Effector CD4-positive, alpha-beta T cell (primary cell): ENCODE measurements at regions not wholly inside any gene's neighbourhood (a gene's known extent, or its start where the extent isn't known, plus 50 kb on each side); places are given as distances from the start of the nearest gene placed in this dataset.

Experiments used
- DNase-seq: peaks from one replicate; pipeline ENCODE4 v3.0.0-alpha.2; 2020

DNA sequence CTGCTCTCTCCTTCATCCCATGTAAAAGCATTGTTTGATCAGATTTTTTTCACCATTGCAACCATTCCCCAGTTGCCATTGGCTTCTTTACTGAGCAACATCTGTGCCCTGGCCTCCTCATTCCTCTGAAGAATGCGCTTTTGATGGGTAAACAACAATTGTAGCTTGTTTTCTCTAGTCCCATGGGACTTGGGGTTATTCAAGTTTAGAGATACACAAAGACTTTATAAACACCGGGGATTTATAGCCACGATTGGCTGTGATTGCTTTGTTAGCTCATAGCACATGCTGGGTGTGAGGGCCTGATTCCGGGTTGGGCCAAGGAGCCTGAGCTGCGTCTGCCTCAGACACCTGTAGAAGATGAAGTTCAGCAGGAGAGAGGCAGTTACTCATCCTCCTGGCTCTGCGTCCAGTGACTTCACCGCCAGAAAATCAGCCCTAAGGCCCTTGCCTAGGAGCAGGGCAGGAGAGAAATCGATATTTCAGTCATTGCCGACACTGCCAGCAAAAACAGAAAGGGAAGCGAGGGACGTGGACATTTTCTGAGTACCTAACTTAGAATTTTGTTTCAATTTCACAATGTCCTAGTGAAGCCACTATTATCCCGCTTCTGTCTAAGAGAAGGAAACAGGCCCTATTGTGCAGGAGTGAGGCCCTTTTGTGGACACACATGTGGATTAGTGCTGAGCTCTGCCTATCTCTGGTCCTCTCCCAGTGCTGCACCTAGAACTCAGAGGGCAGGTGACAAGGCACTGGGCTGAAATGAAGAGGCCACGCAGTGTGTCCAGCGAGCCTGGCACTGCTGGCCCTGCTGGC, 159.8 kb upstream of the USP24 start:
- no peak for DNase-seq

DNA sequence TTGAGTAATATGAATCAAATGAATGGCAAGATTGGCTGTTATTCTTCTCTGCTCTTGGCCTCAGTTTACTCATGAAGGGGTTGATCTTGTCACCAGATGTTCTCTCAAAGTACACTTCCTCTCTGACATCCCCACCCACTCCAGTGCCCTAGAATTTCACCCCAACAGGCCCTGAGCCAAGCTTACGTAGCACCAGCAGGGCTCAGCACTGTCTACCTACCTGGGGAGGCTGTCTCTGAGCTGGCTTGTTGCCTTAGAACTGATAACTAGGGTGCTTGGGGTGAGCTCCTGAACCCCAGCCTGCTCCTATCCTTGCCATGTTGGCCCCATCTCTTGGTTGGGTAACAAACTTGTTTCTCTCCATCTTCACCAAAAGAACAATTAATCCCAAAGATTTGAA, 159.1 kb upstream of the USP24 start:
- no peak for DNase-seq

DNA sequence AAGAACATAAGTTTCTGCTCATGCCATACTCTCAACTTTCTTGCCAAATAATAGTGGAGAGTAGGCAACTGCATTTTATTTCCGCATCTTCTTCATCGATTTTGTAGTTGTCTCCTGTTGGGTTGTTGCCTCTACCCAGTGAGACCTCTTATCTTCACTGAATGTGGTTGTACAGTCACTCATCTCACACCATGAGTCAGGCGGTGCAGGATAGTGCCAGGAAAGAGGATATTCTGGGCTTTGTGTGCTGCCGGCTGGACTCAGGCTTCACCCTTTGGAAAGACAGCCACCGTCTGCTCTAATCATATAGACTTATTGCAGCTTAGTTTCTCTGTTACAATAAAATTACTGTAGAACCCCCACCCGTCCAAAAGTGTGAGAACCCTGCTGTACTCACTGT, 154.3 kb upstream of the USP24 start:
- DNase-seq = no peak

DNA sequence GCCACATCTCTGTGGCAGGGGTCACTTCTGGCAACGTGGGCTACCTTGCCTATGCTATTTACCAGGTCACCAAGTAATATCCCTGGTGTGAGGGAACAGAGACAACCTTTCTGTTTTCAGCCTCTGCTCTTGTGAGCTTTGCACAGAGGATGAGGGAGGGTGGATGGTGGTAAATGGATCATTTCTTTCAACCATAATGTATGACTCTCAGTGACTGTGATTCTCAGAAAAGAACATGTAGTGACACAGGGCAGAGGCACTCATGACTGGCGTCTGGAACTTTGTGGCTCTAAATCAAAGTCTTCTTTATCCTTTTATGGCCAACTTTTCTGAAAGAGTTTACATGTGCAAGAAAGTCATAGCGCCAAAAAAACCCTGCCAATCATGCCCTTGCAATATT, 153.5 kb upstream of the USP24 start:
- DNase-seq = no peak

DNA sequence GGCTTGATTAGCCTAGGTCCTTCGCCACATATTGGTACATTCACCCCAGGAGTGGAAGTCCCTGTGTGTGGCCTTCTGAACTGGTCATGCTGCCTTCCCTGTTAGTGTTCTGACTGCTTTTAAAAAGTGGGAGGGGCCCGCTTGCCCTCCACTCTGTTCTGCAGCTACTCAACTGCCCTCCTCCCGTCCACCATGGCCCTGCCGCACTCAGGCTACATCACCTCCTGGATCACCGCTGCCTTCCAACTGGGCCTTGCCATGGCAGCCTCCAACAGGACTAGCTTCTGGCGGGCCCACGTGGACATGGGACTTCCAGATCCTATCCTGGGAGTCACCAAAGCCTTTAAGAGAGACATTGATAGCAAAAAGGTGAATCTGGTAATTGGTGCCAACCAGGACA, 152.1 kb upstream of the USP24 start:
- DNase-seq = no peak

DNA sequence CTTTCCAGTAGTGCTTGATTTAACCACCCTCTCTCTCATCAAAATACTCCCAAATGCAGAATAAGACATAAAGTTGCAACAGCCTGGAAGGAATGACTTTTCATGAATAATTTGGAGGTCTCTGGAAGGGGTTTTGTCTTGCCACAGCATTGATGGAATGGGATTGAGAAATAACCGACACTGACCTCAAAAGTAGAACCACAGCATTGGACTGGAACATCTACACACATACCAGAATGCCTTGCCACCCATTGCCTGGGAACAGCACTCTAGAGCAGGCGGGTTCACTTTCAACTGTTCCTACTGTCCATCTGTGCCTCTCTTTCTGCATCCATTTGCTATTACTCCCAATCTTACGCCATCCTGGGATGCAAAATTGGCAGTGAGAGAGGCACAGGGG, 149.1 kb upstream of the USP24 start:
- no peak for DNase-seq

DNA sequence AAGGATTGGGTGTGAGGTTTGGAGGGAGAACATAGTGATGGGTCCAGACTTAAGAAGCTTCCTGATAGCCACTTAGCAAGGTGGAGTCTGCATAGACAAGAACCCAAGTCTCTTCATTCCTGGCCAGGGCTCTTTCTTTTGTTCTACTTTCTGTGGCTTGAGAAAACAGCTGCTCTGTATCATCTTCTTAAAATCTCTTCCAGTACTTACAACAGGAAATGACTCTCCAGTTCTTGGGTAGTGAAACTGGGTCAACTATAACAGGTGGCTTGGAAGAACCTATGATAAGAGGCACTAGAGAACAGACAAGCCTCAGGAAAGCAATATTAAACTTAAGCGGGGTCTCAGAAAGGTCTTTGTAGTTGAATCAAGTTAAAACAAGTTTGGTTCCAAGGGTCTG, 148.1 kb upstream of the USP24 start:
- no peak for DNase-seq

DNA sequence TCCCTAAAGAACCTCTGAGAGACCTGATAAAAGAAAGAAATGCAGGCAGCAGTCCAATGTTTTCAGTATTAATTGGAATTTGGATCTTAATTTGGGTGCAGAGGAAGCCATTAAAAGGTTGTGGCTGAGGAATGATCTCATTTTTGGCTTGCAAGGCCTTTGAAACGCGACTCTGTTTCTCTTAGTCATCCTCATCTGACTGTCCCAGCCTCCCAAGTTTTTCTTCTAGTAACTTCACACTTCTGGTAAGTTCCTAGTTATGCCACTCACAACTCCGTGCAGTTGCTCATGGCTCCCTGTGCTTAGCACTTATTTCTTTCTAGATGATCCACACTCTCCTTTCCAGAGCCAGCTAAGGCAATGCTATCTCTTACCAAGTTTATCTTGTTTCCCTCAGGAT, 147.4 kb upstream of the USP24 start:
- DNase-seq = no peak

DNA sequence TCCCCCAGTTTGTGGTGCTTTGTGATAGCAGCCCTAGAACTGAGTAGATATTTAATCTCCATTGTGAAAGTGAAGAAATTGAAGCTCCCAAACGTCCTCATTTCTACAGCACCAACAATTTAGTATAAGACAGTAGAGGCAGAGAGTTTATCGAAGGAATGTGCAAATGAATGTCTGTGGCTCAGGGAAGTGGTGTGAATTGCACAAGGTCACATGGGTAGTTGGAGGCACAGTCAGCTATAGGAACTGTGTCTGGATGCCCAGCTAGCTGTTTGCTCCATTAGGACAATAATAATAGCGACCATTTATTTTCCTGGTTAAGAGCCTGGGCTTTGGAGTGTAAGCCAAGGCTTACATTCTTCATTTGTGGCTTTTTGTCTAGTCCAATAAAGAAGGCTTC, 144.4 kb upstream of the USP24 start:
- no peak for DNase-seq

DNA sequence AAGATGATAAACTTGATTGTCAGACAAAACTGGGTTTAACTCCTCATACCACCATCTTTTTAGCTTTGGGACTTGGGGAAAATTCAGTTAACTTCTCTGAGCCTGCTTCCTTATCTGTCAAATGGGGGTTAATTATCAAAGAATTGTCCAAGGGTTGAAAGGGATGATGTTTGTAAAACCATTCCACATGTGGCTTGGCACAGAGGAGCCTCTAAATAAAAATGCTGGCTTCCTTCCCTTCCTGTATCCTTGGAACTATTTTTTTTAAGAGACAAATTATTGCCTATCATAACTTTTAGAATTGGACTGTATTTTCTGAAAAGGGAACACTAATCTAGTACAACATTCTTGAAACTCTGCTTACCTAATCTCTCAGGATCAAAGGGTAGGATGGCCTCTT, 143.4 kb upstream of the USP24 start:
- DNase-seq = no peak

DNA sequence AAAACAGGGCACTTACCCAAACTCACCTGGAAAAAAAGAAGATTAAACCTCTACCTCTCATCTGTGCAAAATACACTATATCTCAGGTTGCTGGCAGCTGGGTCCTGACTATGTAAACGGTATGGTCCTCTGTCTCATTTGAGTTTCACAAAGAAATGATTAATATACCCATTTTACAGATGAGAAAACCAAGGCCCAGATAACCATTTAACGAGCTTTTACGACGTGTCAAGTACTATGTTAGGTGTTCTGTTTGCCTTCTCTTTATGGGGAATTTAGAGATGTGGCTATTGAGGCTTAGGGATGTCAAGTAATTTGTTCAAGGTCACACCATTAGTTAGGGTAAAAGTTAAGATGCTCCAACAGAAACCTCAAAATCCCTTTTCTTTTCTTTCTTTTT, 140.4 kb upstream of the USP24 start:
- DNase-seq = no peak

DNA sequence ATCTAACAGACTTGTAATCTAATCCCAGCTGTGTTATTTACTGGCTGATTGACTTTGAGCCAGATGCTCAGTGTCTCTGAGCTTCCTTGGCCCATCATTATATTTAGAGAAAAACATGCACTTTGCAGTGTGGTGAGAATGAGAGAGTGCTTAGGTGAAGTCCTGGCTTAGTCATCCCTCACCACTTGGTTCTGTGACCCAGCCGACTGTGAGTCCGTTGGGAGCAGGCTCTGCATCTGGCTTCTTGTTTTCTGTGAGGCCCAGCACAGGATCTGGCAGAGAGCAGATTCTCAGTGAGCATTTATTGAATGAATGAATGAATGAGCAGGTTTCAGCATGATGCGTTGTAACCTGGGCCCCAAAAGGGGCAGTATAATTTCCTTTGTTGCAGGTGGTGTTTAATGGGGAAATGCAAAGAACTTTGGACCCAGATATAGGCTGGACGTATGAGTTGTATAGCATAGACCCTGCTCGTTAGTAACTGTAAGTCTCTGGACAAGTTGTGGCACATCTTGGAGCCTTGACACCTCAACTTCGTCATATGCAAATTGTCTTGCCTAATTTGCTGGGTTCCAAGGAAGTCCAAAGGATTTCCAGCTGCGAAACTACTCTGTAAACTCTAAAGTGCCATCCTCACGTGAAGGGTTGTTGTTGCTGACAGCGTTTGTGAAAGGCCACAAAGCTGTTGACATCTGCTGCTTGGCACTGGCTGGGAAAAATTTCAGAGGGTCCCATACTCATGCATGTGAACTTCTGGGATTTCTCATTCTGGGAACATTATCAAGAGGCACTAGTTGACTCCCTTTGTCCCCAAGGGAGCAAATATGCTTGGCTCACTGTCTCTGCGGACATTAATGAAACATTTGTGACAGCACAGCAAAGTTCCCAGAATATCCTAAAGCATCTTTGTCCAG, 138.8 kb upstream of the USP24 start:
- no peak for DNase-seq

DNA sequence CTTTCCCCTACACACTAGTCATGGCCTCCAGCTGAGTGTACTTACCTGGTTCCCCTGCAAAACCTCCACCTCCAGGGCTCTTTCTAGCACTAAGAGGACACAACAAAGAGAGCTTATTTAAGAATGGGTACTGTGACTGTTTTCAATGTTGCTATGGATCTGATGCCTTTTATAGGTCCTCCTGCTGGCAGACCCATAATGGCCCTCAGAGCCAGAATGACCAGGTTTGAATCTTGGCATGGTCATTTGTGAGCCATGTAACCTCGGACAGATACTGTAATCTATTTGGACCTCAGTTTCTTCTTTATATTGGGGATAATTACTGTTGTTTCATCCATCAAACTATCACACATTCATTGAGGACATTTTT, 137.6 kb upstream of the USP24 start:
- DNase-seq = no peak

DNA sequence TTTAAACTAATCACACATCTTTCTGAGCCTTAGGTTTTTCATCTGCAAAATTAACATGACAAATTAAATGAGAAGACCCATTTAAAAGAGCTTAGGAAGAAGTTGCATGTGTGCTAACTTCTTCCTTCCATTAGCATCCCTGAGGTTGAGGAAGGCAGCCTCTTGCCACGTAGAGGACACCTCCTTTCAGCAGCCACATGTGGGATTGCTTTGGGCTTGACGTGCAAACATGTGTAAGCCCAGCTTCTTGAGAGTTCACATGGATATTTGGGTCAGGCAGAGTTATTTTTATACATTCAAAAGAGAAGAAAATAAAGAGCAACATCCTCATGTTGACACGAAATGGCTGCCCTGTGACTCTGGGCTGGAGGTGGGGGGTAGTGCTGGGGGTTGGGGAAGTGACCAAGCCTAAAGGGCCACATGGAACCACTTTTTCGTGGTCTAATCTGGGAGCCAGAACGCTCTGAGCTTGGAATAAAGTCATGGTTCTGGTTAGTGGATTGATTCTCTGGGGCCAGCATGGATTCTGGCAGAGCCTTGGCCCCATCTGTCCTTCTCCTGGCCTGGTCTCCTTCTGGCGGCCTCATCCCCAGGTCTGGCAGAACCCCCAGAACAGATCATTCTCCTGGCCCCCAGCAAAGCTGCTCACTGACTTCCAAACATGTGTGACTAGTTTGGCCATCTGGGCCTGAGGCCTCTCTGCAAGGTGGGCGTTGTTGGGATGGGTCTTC, 137.1 kb upstream of the USP24 start:
- no peak for DNase-seq

DNA sequence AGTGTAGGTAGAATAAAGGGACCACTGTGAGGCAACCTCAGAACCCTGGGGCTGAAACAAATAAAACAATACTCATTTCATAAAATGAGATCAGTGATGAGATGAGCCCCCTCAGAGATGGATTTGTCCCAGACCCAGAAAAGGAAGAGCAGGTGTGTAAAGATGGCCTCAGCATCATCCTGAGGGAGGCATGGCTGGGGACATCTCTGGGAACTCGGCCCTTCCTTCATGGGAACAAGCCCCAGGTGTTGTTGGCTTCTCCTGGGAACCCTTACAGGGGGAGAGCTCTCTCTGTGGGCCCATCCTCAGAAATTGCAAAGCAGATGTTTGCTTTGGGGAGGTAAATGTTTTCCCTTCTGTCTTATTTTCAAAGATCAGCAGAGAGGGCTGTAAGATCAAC, 133.2 kb upstream of the USP24 start:
- no peak for DNase-seq

DNA sequence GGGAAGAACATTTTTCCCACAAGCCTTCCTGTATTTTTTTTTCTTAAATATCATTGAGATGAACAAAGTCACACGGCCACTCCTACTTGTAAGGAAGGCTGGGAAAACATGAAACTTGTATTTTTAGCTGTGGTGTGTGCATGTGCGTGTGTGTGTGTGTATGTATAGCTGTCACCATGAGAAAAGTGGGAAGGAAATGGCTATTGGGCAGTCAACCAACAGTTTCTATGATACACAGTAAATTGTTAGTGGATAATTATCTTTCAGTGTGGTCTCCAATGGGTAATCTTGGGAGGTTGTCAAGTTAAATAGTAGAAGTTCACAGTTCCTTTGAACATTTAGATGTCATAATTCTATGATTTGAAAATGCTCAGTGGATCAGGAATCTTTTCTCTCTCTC, 132.7 kb upstream of the USP24 start:
- DNase-seq = no peak

DNA sequence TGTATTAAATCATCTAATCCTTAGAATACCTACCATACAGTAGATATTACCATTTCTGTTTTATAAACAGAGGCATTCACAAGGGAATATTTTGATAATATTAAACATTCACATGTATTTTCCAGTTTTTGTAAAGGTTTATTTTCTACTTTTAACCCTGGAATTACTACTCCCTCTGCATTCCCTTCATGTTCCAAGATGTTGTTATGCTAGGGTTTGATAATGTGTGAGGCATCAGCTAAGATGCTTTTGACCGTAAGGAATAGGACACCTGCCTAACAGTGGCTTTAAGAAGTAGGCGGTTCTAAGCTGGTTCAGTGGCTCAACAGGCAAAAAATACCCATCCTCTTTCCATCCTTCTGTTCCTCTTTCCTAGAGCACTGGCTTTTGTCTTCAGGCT, 131.9 kb upstream of the USP24 start:
- no peak for DNase-seq

DNA sequence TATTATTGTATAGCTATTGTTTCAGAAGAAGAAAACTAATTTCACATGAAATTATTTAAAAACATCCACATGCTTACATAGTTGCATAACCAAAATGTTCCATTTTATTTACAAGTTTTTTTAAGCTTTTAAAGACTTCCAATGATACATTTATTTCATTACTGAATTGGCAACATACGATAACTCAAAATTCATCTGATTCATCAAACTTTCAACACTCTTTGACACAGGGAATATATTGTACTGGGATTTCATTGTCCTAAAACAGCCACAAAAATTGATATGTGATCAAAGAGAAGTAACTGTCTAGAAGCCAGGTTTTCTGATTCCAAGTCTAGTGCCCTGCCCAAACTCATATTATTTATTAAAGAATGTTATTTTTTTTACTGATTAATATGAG, 131.4 kb upstream of the USP24 start:
- no peak for DNase-seq

DNA sequence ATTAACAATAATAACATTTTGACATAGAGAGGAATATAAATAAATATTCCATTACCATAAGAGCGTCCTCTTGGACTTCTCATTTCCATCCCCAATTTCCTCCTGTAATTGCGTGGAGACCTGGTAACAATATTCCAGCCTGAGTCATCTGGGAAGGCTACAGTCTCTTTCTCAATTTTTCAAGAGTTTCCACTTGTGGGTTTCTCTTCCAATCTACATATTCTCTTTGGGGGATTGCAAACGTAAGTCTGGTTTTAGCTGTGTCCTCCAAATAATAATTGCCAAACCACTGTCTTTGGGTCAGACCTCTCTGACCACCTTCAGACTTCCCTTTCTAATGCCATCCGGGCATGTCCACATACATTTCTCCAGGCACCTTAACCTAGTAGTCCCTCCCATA, 124.5 kb upstream of the USP24 start:
- no peak for DNase-seq

DNA sequence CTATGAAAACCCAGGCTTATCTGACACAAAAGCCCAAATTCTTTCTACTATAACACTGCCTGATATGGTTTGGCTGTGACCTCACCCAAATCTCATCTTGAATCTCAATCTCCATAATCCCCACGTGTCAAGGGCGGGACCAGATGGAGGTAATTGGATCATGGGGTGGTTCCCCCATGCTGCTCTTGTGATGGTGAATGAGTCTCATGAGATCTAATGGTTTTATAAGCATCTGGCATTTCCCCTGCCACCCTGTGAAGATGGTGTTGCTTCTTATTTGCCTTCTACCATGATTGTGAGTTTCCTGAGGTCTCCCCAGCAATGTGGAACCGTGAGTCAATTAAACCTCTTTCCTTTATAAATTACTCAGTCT, 123.3 kb upstream of the USP24 start:
- DNase-seq = no peak

DNA sequence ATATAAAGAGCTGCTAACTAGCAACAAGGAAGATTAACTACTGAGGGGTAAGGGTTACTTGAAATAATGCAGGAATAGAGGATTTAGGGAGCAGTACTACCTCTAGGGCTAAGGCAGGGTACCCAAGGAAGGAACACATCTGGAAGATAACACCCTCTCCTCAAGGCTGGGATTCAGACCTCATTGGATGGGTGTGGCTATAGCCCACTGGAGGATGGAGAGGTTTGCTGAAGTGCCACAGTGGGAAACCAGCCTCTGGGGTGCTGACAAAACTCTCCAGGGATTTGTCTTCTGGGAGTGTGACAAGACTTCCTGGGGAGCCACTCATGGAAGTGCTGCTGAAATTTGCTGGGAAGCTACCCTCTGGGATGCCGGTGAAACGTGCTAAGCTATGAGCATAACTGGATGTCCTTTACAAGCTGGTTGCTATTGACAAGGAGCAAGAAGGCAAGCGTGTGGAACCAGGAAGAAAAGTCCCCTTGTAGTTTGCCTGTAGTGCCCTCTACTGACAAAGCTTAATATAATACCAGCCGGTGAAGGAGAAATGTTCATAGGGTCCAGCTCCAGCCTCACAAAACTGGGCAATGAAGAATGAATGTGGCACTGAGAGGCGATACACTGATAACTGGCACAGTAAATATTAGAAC, 122.8 kb upstream of the USP24 start:
- DNase-seq = no peak

DNA sequence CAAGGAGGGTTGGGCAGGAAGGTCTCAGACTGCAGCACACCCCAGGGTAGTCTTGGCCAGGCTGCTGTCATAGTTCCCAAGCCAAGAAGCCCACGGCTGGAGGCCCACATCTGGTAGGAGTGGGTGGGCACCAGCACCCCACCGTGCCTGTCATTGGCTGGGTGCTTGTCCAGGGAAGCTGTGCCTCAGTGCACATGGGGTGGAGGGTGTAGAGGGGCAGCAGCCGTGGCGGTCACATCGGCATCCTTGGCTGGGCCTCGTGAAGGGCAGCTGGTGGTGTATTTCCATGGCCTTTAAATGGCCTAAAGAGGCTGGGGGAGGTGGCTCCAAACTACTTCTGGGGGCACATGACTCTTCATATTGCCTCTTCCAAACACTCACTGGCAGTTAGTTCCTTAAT, 119.6 kb upstream of the USP24 start:
- DNase-seq = no peak

DNA sequence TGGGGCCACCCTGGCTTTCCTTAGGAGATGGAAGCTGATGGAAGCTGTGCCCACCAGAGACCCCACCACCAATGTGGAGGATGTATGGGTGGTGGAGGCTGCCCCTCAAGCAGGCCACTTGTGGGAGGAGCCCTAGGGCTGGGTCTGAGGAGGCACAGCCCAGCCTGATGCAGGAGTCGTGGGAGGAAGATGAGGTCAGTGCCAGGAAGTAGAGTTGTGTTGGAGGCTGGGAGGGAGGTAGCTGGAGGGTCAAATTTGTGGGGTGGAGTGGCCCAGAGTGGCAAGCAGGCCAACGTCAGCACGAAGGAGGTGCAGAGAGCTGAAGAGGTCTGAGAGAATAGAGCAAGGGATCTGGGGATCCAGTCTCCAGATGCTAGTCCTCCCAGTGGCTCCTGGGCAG, 119.0 kb upstream of the USP24 start:
- DNase-seq = no peak
